HepG2 (cell line): ENCODE measurements at regions not wholly inside any gene's neighbourhood (a gene's known extent, or its start where the extent isn't known, plus 50 kb on each side); places are given as distances from the start of the nearest gene placed in this dataset.

ENCODE experiments used
- ATAC-seq: fragments of 200-7000 bp; cut with Tn5 transposase; 3 replicates; pipeline ENCODE4 v1.9.1; 2020; ENCODE audit warnings: mild to moderate bottlenecking, moderate library complexity
- BruUV-seq: library from RNA; stranded (reverse); fragments of 400-500 nt; replicated peaks from 2 replicates; lab custom pipeline; 2021; lab: Mats Ljungman, UMichigan
- CTCF ChIA-PET: fragments of 300-600 bp; formaldehyde crosslinking; extraction: SDS; loops from one replicate; lab custom pipeline; 2021; ENCODE audit warnings: low total read pairs, inconsistent platforms, low intra/inter-chr PET ratio; lab: Yijun Ruan, JAX
- POLR2A ChIA-PET: fragments of 350-600 bp; sonication (Branson Sonifier 250); formaldehyde crosslinking; loops from one replicate; lab custom pipeline; 2020; ENCODE audit warnings: antibody characterized with exemption, inconsistent platforms; lab: Yijun Ruan, JAX
- DNase-seq: peaks from one replicate; pipeline ENCODE4 v3.0.0-alpha.2; 2015; ENCODE audit warnings: low spot score
- FAIRE-seq: peaks from 3 replicates; lab custom pipeline; 2011; peaks lifted over from hg19 to GRCh38; lab: Jason Lieb, UNC
- H2AFZ ChIP-seq: one replicate; pipeline ENCODE4 v1.6.1; 2011; ENCODE audit warnings: low read length, inconsistent platforms
- H3K27ac ChIP-seq: fragments of 300-600 bp; 3 replicates; pipeline ENCODE4 v1.8.0; 2011; ENCODE audit warnings: mixed run types, mild to moderate bottlenecking, mixed read lengths, low read length, inconsistent platforms; ENCODE audit not compliant: insufficient read depth; ENCODE audit errors: extremely low read length
- H3K27me3 ChIP-seq, 2 experiments: fragments of 200-600 bp in 1 of 2; 2 replicates in 1 of 2; 3 replicates in 1 of 2; pipeline versions ENCODE4 v1.6.0 to v1.8.0; 2011; ENCODE audit warnings: low read length in 2 of 2, mild to moderate bottlenecking in 2 of 2, moderate library complexity in 2 of 2, inconsistent platforms in 1 of 2; ENCODE audit not compliant: insufficient read depth in 2 of 2, control insufficient read depth in 1 of 2
- H3K36me3 ChIP-seq, 2 experiments: fragments of 200-600 bp in 1 of 2; replicated peaks in 1 of 2; 2 replicates in 1 of 2; 3 replicates in 1 of 2; pipeline versions ENCODE4 v1.5.1 to v1.8.0; 2011; ENCODE audit warnings: low read length in 2 of 2, inconsistent platforms in 1 of 2; ENCODE audit not compliant: insufficient read depth in 2 of 2, control insufficient read depth in 1 of 2
- H3K4me1 ChIP-seq: 2 replicates; pipeline ENCODE4 v1.5.1; 2012; ENCODE audit warnings: low read length, inconsistent platforms; ENCODE audit not compliant: insufficient read depth
- H3K4me2 ChIP-seq: 2 replicates; pipeline ENCODE4 v1.6.0; 2011; ENCODE audit warnings: low read depth, low read length, inconsistent platforms
- H3K4me3 ChIP-seq, 3 experiments: fragments of 200-600 bp in 1 of 3; sonication (generic), shearing (Covaris generic) in 1 of 3; replicated peaks in 1 of 3; 2 replicates each; pipeline ENCODE4 v1.5.1; 2011 to 2016; ENCODE audit warnings: low read length in 3 of 3, inconsistent platforms in 2 of 3, low read depth in 2 of 3, mild to moderate bottlenecking in 2 of 3, control low read depth in 1 of 3, mixed read lengths in 1 of 3; ENCODE audit not compliant: insufficient read depth in 1 of 3
- H3K79me2 ChIP-seq: one replicate; pipeline ENCODE4 v1.6.1; 2011; ENCODE audit warnings: low read length, inconsistent platforms; ENCODE audit not compliant: insufficient read depth
- H3K9ac ChIP-seq: 2 replicates; pipeline ENCODE4 v1.6.0; 2011; ENCODE audit warnings: mild to moderate bottlenecking, low read depth, low read length, inconsistent platforms; ENCODE audit not compliant: insufficient read depth
- H3K9me3 ChIP-seq: 2 replicates; pipeline ENCODE4 v1.5.1; 2012; ENCODE audit warnings: mild to moderate bottlenecking, low read length
- H4K20me1 ChIP-seq: 2 replicates; pipeline ENCODE4 v1.6.0; 2011; ENCODE audit warnings: inconsistent platforms, mild to moderate bottlenecking, low read length, moderate library complexity; ENCODE audit not compliant: insufficient read depth
- ATF7-NPFF ChIP-seq: sonication (generic); formaldehyde crosslinking; IDR thresholded peaks from 2 replicates; pipeline ENCODE4 v1.8.1; 2023; ENCODE audit warnings: mild to moderate bottlenecking, low read depth, missing genetic modification reagents, moderate library complexity
- CENPBD1 ChIP-seq: sonication (generic); formaldehyde crosslinking; IDR thresholded peaks from 2 replicates; pipeline ENCODE4 v1.8.0; 2022; ENCODE audit warnings: missing genetic modification reagents, low read depth, mild to moderate bottlenecking, borderline replicate concordance
- CREM ChIP-seq, 2 experiments: sonication (generic) in 1 of 2; formaldehyde crosslinking in 1 of 2; IDR thresholded peaks; 2 replicates each; pipeline versions ENCODE4 v1.4.0 to v1.6.1; 2016 to 2020; ENCODE audit warnings: antibody characterized with exemption in 1 of 2, mild to moderate bottlenecking in 1 of 2, missing genetic modification reagents in 1 of 2
- GZF1 ChIP-seq: sonication (generic); formaldehyde crosslinking; IDR thresholded peaks from 2 replicates; pipeline ENCODE4 v1.5.1; 2020; ENCODE audit warnings: mild to moderate bottlenecking, missing genetic modification reagents
- HNRNPLL ChIP-seq: fragments of 200-400 bp; formaldehyde crosslinking; IDR thresholded peaks from 2 replicates; pipeline ENCODE4 v1.6.1; 2017; ENCODE audit warnings: mild to moderate bottlenecking, low read depth, low read length; ENCODE audit not compliant: poor library complexity, severe bottlenecking
- KLF9 ChIP-seq: IDR thresholded peaks from 2 replicates; pipeline ENCODE4 v1.6.1; 2016; ENCODE audit warnings: low read depth
- LBX2 ChIP-seq: sonication (generic); formaldehyde crosslinking; IDR thresholded peaks from 2 replicates; pipeline ENCODE4 v1.5.0; 2020; ENCODE audit warnings: missing genetic modification reagents, mild to moderate bottlenecking, borderline replicate concordance
- PAF1 ChIP-seq: IDR thresholded peaks from 2 replicates; pipeline ENCODE4 v1.6.1; 2016; ENCODE audit warnings: missing genetic modification reagents, missing compliant biosample characterization
- SNAPC5 ChIP-seq: sonication (generic); formaldehyde crosslinking; IDR thresholded peaks from 2 replicates; pipeline ENCODE4 v1.8.1; 2023; ENCODE audit warnings: mild to moderate bottlenecking, missing genetic modification reagents, borderline replicate concordance
- SRY ChIP-seq: sonication (generic); formaldehyde crosslinking; IDR thresholded peaks from 2 replicates; pipeline ENCODE4 v1.8.0; 2022; ENCODE audit warnings: mild to moderate bottlenecking, missing genetic modification reagents
- TFDP2 ChIP-seq: sonication (generic); formaldehyde crosslinking; IDR thresholded peaks from 2 replicates; pipeline ENCODE4 v1.4.0; 2020; ENCODE audit warnings: missing genetic modification reagents
- TFE3 ChIP-seq: IDR thresholded peaks from 2 replicates; pipeline ENCODE4 v1.6.1; 2016
- ZBTB34 ChIP-seq: sonication (generic); formaldehyde crosslinking; IDR thresholded peaks from 2 replicates; pipeline ENCODE4 v1.8.0; 2022; ENCODE audit warnings: mild to moderate bottlenecking, missing genetic modification reagents
- ZFP36L1 ChIP-seq: sonication (generic); formaldehyde crosslinking; IDR thresholded peaks from 2 replicates; pipeline ENCODE4 v1.8.0; 2022; ENCODE audit warnings: mild to moderate bottlenecking, missing genetic modification reagents, moderate library complexity
- ZNF615 ChIP-seq: sonication (generic); formaldehyde crosslinking; IDR thresholded peaks from 2 replicates; pipeline ENCODE4 v1.5.0; 2020; ENCODE audit warnings: mild to moderate bottlenecking, missing genetic modification reagents, borderline replicate concordance
- WGBS: methylation state at CpG from one replicate; pipeline ENCODE4 v1.1.6; 2017; ENCODE audit warnings: low lambda C conversion rate; 5-methylcytosine and 5-hydroxymethylcytosine counted together
- in situ Hi-C: cut with HindIII; loops from 2 replicates; pipeline ENCODE4 v1.10.0; 2017; ENCODE audit warnings: low pct_unique_long_range_greater_than_20kb; ENCODE audit not compliant: extremely low pct_ligation_motif_present
- intact Hi-C: fragments of 100-400 bp; cut with micrococcal nuclease; formaldehyde crosslinking; loops from one replicate; pipeline ENCODE4 v1.10.0; 2022; ENCODE audit not compliant: unreplicated experiment

GRCh38 chr12:87802721-87803011 is 226.5 kb downstream of the C12orf50 start:
- in situ Hi-C loops = no loop called here
- ChIA-PET CTCF (no interaction called here), POLR2A (no interaction called here)
- TF ChIP-seq TFE3 (CRISPR knock-in tag) = no peak
- no peak for TF ChIP-seq CREM (IDR thresholded peaks at IDR 0.05)
- TF ChIP-seq CREM (CRISPR knock-in tag; IDR thresholded peaks at IDR 0.05) = no peak
- no peak for TF ChIP-seq ATF7-NPFF (CRISPR knock-in tag)
- TF ChIP-seq ZNF615 = no peak
- TF ChIP-seq GZF1 (CRISPR knock-in tag) = no peak
- no peak for TF ChIP-seq TFDP2
- no peak for TF ChIP-seq PAF1 (CRISPR knock-in tag)
- no peak for TF ChIP-seq HNRNPLL
- no peak for TF ChIP-seq SNAPC5 (CRISPR knock-in tag)
- no peak for TF ChIP-seq KLF9 (CRISPR knock-in tag)
- TF ChIP-seq ZFP36L1 (CRISPR knock-in tag) = no peak
- TF ChIP-seq LBX2 (CRISPR knock-in tag) = no peak
- no peak for TF ChIP-seq SRY (CRISPR knock-in tag)
- TF ChIP-seq ZBTB34 (CRISPR knock-in tag) = no peak
- no peak for TF ChIP-seq CENPBD1
- TF ChIP-seq, all 625 proteins: peak for 0
- no peak overlapping the region for H2AFZ ChIP-seq
- BruUV-seq = no TSS peak
- H3K36me3 ChIP-seq = no peaks in the 10 kb centered on the region
- ATAC-seq (no peak), DNase-seq (no peak), FAIRE-seq (no peak)
- peaks cover 12% of the 10 kb centered on the region; the same call in 1 of the 2 replicates for H3K9me3 ChIP-seq
- H3K4me2 ChIP-seq = no peak overlapping the region
- H3K4me3 ChIP-seq = no peak overlapping the region
- no peaks in the 10 kb centered on the region for H3K27me3 ChIP-seq
- intact Hi-C loops = no loop called here
- H3K79me2 ChIP-seq = no peaks in the 10 kb centered on the region
- H4K20me1 ChIP-seq = no peaks in the 10 kb centered on the region
- no peak overlapping the region for H3K9ac ChIP-seq
- no peaks in the 10 kb centered on the region for H3K4me1 ChIP-seq
- no peak overlapping the region for H3K27ac ChIP-seq
- WGBS = 0% methylated on average over 1 of the region's 1 CpG
